ENCODE measurements at regions not wholly inside any gene's neighbourhood (a gene's known extent, or its start where the extent isn't known, plus 50 kb on each side); places are given as distances from the start of the nearest gene placed in this dataset.

DNA sequence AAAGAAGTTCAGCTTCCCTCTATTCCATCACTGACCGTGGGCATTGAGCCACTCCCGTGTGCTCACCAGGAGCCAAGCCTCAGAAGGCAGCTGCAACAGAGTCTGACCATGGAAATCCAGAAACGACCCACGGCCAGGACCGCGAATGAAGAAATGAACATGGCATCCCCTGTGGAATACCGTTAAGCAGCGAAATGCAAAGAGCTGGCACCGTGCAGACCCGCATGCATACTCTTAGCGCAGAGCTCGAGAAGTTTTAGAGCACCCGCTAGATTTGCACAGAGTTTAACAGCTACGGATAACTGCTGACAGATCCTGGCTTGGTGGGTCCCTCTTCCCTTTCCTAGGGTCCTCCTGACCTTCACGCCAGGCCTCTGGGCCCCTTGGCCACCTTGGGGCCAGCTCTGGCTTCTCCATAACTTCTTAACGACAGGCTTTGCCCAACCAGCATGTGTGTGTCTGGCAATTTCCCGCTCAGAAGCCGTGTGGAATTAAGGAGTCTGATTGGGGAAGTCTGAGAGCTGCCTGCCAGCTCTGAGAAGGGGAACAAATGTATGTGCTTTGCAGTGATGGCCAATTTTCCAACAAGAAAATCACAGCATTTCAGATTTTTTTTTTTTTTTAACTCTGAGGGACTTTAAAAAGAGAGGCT, 75.3 kb upstream of the COL5A1 start:
- Histone ChIP-seq H3K9me1 (ENCODE audit: insufficient read depth, low read length) (peaks cover 7% of the 10 kb centered on the region), H4K20me1 (ENCODE audit: insufficient read depth, low read length) (no peaks in the 10 kb centered on the region), H2BK15ac (ENCODE audit: low read depth, low read length) (no peak overlapping the region), H3K4me2 (ENCODE audit: low read depth, low read length) (no peak overlapping the region), H3K4ac (ENCODE audit: low read depth, low read length) (no peak overlapping the region; the same call in 1 of the 2 replicates), H3K36me3 (ENCODE audit: control insufficient read depth, insufficient read depth, low read length) (no peaks in the 10 kb centered on the region), H2BK20ac (ENCODE audit: low read depth, low read length) (no peak overlapping the region), H4K8ac (ENCODE audit: low read depth in 2 of 2, low read length in 2 of 2) (no peak overlapping the region), H3K9ac (ENCODE audit: low read depth, low read length) (no peak overlapping the region), H2AK9ac (replicated peaks; ENCODE audit: low read depth, low read length, poor library complexity) (no peak overlapping the region), H2BK120ac (ENCODE audit: low read depth, low read length) (no peak overlapping the region), H2AFZ (replicated peaks; ENCODE audit: low read length, poor library complexity) (no peak overlapping the region), H3K4me1 (ENCODE audit: control insufficient read depth, insufficient read depth, low read length) (peaks cover 14% of the 10 kb centered on the region), H3K27ac (ENCODE audit: insufficient read depth, low read length) (no peak overlapping the region), H3K14ac (replicated peaks; ENCODE audit: low read depth, low read length) (no peak overlapping the region), H3K9me3 (ENCODE audit: control insufficient read depth, insufficient read depth, low read length) (peaks cover 3% of the 10 kb centered on the region), H4K91ac (ENCODE audit: insufficient read depth, low read depth, low read length) (no peak overlapping the region; the same call in 1 of the 2 replicates), H3K23ac (ENCODE audit: low read depth, low read length) (no peak overlapping the region), H3K56ac (ENCODE audit: extremely low read depth, insufficient read depth, low read length) (no peak overlapping the region), H4K5ac (ENCODE audit: low read depth, low read length) (no peak overlapping the region), H2AK5ac (ENCODE audit: low read depth, low read length) (peak overlapping the region; percentile 32; the same call in 1 of the 2 replicates), H3K18ac (ENCODE audit: low read depth, low read length) (no peak overlapping the region), H2BK5ac (ENCODE audit: low read depth, low read length, poor library complexity, severe bottlenecking) (no peak overlapping the region), H3K27me3 (ENCODE audit: control insufficient read depth, insufficient read depth, low read length) (no peaks in the 10 kb centered on the region), H3K4me3 (ENCODE audit: insufficient read depth, low read depth, low read length) (no peak overlapping the region), H3K79me1 (ENCODE audit: low read depth in 1 of 2, low read length in 2 of 2) (no peaks in the 10 kb centered on the region)
- intact Hi-C loops (cut with micrococcal nuclease) = loop anchor here (5.0 kb wide), 1 partner anchor 76 kb away; the partner anchor contains the start of gene COL5A1
- POLR2A ChIA-PET (ENCODE audit: unreplicated experiment) = no interaction called here
- no TSS peak for BruUV-seq (replicated peaks)
- WGBS, 2 experiments (ENCODE audit: extremely low coverage in 2 of 2, insufficient read length in 1 of 2) = 87% methylated on average over 12 of the region's 18 CpGs; no CpG with 5 or more reads in 1 of the 2 experiments
- no peak for DNase-seq
- dilution Hi-C loops (cut with HindIII; ENCODE audit: low sequenced_read_pairs, unreplicated experiment) = no loop called here
- ATAC-seq (ENCODE audit: low read depth) = no peak
- CTCF ChIA-PET = no interaction called here
- in situ Hi-C loops (cut with MboI; ENCODE audit: low sequenced_read_pairs) = no loop called here
- no peak for TF ChIP-seq POLR2A (IDR thresholded peaks at IDR 0.05; ENCODE audit: low read depth, low read length)
- TF ChIP-seq FOS (IDR thresholded peaks at IDR 0.05; ENCODE audit: low read depth, low read length) = no peak
- no peak for TF ChIP-seq SMC3 (IDR thresholded peaks at IDR 0.05; ENCODE audit: low read depth, low read length)
- no peak for TF ChIP-seq CEBPB (IDR thresholded peaks at IDR 0.05; ENCODE audit: low read depth, low read length)
- TF ChIP-seq MXI1 (IDR thresholded peaks at IDR 0.05; ENCODE audit: borderline replicate concordance, low read depth, low read length) = no peak
- no peak for TF ChIP-seq MAZ (IDR thresholded peaks at IDR 0.05; ENCODE audit: borderline replicate concordance, low read depth, low read length)
- TF ChIP-seq CHD1 (IDR thresholded peaks at IDR 0.05; ENCODE audit: low read depth, low read length) = no peak
- TF ChIP-seq, protein P1, sequence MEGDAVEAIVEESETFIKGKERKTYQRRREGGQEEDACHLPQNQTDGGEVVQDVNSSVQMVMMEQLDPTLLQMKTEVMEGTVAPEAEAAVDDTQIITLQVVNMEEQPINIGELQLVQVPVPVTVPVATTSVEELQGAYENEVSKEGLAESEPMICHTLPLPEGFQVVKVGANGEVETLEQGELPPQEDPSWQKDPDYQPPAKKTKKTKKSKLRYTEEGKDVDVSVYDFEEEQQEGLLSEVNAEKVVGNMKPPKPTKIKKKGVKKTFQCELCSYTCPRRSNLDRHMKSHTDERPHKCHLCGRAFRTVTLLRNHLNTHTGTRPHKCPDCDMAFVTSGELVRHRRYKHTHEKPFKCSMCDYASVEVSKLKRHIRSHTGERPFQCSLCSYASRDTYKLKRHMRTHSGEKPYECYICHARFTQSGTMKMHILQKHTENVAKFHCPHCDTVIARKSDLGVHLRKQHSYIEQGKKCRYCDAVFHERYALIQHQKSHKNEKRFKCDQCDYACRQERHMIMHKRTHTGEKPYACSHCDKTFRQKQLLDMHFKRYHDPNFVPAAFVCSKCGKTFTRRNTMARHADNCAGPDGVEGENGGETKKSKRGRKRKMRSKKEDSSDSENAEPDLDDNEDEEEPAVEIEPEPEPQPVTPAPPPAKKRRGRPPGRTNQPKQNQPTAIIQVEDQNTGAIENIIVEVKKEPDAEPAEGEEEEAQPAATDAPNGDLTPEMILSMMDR (conservative IDR thresholded peaks at IDR 0.05; ENCODE audit: low read depth, low read length) = no peak
- no peak for TF ChIP-seq MAFK (IDR thresholded peaks at IDR 0.05; ENCODE audit: low read depth, low read length)
- no peak for TF ChIP-seq BHLHE40 (IDR thresholded peaks at IDR 0.05; ENCODE audit: low read depth, low read length)
- no peak for TF ChIP-seq RFX5 (IDR thresholded peaks at IDR 0.05; ENCODE audit: low read depth, low read length)
- TF ChIP-seq RCOR1 (IDR thresholded peaks at IDR 0.05; ENCODE audit: insufficient replicate concordance, low read length) = no peak
- no peak for TF ChIP-seq RAD21 (IDR thresholded peaks at IDR 0.05; ENCODE audit: low read length)
- no peak for TF ChIP-seq NFE2L2 (IDR thresholded peaks at IDR 0.05; ENCODE audit: low read depth, low read length)
- TF ChIP-seq, protein P2, sequence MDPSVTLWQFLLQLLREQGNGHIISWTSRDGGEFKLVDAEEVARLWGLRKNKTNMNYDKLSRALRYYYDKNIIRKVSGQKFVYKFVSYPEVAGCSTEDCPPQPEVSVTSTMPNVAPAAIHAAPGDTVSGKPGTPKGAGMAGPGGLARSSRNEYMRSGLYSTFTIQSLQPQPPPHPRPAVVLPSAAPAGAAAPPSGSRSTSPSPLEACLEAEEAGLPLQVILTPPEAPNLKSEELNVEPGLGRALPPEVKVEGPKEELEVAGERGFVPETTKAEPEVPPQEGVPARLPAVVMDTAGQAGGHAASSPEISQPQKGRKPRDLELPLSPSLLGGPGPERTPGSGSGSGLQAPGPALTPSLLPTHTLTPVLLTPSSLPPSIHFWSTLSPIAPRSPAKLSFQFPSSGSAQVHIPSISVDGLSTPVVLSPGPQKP (IDR thresholded peaks at IDR 0.05; ENCODE audit: borderline replicate concordance, low read depth, low read length) = no peak
- TF ChIP-seq, protein P3, sequence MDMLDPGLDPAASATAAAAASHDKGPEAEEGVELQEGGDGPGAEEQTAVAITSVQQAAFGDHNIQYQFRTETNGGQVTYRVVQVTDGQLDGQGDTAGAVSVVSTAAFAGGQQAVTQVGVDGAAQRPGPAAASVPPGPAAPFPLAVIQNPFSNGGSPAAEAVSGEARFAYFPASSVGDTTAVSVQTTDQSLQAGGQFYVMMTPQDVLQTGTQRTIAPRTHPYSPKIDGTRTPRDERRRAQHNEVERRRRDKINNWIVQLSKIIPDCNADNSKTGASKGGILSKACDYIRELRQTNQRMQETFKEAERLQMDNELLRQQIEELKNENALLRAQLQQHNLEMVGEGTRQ (IDR thresholded peaks at IDR 0.05; ENCODE audit: low read depth, low read length) = no peak

Measured in IMR-90 (cell line).